ENCODE measurements at regions not wholly inside any gene's neighbourhood (a gene's known extent, or its start where the extent isn't known, plus 50 kb on each side); places are given as distances from the start of the nearest gene placed in this dataset.

DNA sequence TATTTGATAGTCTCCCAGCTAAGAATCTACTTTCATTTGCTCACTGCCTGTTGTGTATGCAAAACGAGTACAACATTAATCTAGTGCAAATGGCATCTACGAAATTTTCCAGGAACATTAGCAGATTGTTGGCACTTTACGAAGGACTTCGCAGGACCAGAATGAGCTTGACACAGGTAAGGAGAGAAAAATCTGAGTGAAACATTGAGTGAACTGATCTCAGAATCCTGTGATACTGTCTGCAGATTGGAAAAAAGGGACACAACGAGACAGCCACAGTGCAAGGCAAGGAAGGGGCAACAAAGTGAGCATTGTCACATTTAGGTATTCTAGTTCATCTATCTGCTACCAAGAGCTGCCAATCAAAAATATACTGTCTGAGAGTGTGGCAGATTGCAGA is 350.5 kb downstream of the ZNF608 start:
- no peak for DNase-seq (ENCODE audit: low spot score in 2 of 2)
- Histone ChIP-seq H3K4me3 (no peak overlapping the region), H3K9me3 (peaks cover under 1% of the 10 kb centered on the region)

GRCh38 chr5:124395287-124395686 is 351.2 kb downstream of the ZNF608 start:
- 82% methylated on average over 11 of the region's 11 CpGs for WGBS
- no peak for DNase-seq (ENCODE audit: low spot score in 2 of 2)
- H3K27me3 ChIP-seq, result no peaks in the 10 kb centered on the region

More for the DNA sequence above, 350.5 kb downstream of the ZNF608 start:
- no peaks in the 10 kb centered on the region for H3K36me3 ChIP-seq
- H3K27me3 ChIP-seq, result no peaks in the 10 kb centered on the region
- H3K27ac ChIP-seq, result no peak overlapping the region
- WGBS, result 90% methylated on average over 5 of the region's 5 CpGs
- TF ChIP-seq CTCF (IDR thresholded peaks at IDR 0.05) (no peak), POLR2A (IDR thresholded peaks at IDR 0.05) (no peak), POLR2AphosphoS5 (IDR thresholded peaks at IDR 0.05) (no peak), EP300 (IDR thresholded peaks at IDR 0.05) (no peak)
- H3K4me1 ChIP-seq, result peaks cover 5% of the 10 kb centered on the region

GRCh38 chr5:124394700-124395245 is 351.7 kb downstream of the ZNF608 start:
- H3K27ac ChIP-seq, result no peak overlapping the region
- WGBS, result 96% methylated on average over 9 of the region's 9 CpGs
- peaks cover 4% of the 10 kb centered on the region for H3K4me1 ChIP-seq
- no peaks in the 10 kb centered on the region for H3K27me3 ChIP-seq
- no peak for DNase-seq (ENCODE audit: low spot score in 2 of 2)
- no peak for TF ChIP-seq POLR2AphosphoS5 (IDR thresholded peaks at IDR 0.05)
- no peak for TF ChIP-seq CTCF (IDR thresholded peaks at IDR 0.05)
- no peak for TF ChIP-seq POLR2A (IDR thresholded peaks at IDR 0.05)
- TF ChIP-seq EP300 (IDR thresholded peaks at IDR 0.05), result no peak
- H3K36me3 ChIP-seq, result no peaks in the 10 kb centered on the region
- H3K9me3 ChIP-seq, result peaks cover 12% of the 10 kb centered on the region
- no peak overlapping the region for H3K4me3 ChIP-seq

More at GRCh38 chr5:124395287-124395686, 351.2 kb downstream of the ZNF608 start:
- H3K27ac ChIP-seq, result no peak overlapping the region
- TF ChIP-seq POLR2A (IDR thresholded peaks at IDR 0.05), result no peak
- no peak for TF ChIP-seq EP300 (IDR thresholded peaks at IDR 0.05)
- no peak for TF ChIP-seq POLR2AphosphoS5 (IDR thresholded peaks at IDR 0.05)
- no peak for TF ChIP-seq CTCF (IDR thresholded peaks at IDR 0.05)
- peaks cover 7% of the 10 kb centered on the region for H3K9me3 ChIP-seq
- no peaks in the 10 kb centered on the region for H3K36me3 ChIP-seq
- peaks cover 4% of the 10 kb centered on the region for H3K4me1 ChIP-seq
- H3K4me3 ChIP-seq, result no peak overlapping the region

DNA sequence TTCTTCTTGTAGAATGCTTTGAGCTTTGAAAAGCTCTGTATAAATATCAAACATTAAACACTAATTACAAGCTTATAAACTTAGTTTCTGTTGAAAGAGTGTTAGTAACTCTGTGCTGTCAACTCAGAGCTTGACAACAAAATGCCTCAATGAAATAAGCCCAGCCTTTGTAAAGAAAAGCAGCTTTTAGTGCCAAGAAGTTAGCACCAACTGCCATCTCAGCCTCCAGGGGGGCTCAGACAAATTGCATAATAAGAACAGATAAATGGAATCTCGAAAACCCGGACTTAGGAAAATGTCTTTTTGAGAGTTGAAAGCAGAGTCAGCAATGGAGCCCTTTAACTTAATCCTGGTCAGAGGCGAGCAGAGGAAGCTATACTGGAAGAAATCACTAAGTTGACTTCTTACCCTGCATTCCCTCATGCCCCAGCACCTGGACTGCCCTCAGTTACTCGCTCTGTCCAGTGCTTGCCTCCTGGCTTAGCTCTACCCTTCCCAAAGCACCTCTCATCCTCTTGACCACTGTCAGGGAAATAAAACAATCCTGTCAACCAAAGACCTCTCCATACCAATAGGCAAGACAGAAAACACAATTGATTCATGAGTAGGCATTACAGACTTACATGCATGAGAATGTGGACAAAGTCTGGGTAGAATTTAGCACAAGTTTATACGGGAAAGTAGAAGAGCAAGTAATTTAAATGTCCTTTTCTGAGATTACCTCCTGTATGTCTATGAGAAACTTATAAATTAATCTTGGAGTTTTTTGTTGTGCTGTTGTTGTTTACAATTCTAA is 352.7 kb downstream of the ZNF608 start:
- no peak overlapping the region for H3K27ac ChIP-seq
- peaks cover 4% of the 10 kb centered on the region for H3K4me1 ChIP-seq
- TF ChIP-seq POLR2AphosphoS5 (IDR thresholded peaks at IDR 0.05) (no peak), EP300 (IDR thresholded peaks at IDR 0.05) (no peak), POLR2A (IDR thresholded peaks at IDR 0.05) (no peak), CTCF (IDR thresholded peaks at IDR 0.05) (no peak)
- no peak overlapping the region for H3K4me3 ChIP-seq
- WGBS, result 79% methylated on average over 5 of the region's 5 CpGs
- no peak for DNase-seq (ENCODE audit: low spot score in 2 of 2)
- peaks cover 22% of the 10 kb centered on the region for H3K9me3 ChIP-seq
- no peaks in the 10 kb centered on the region for H3K27me3 ChIP-seq
- no peaks in the 10 kb centered on the region for H3K36me3 ChIP-seq

DNA sequence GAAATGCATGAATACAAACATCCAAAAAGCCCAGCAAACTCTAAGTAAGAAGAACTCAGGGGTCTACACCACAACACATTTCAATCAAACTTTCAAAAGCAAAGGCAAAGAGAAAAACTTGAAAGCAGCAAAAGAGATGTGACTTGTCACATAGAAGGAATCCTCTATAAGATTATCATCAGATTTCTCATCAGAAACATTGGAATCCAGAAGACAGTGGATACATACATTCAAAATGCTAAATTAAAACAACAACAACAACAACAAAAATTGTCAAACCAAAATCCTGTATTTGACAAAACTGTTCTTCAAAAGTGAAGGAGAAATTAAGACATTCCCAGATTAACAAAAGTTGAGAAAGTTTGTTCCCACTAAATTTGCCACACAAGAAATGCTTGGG is 362.7 kb downstream of the ZNF608 start:
- Histone ChIP-seq H3K9me3 (peaks cover 15% of the 10 kb centered on the region), H3K4me1 (no peaks in the 10 kb centered on the region), H3K27ac (no peak overlapping the region), H3K4me3 (no peak overlapping the region), H3K36me3 (no peaks in the 10 kb centered on the region), H3K27me3 (no peaks in the 10 kb centered on the region)
- TF ChIP-seq CTCF (IDR thresholded peaks at IDR 0.05), result no peak
- TF ChIP-seq EP300 (IDR thresholded peaks at IDR 0.05), result no peak
- TF ChIP-seq POLR2AphosphoS5 (IDR thresholded peaks at IDR 0.05), result no peak
- no peak for TF ChIP-seq POLR2A (IDR thresholded peaks at IDR 0.05)
- no peak for DNase-seq (ENCODE audit: low spot score in 2 of 2)
